Lower leg skin (tissue), 4 donors: ENCODE measurements at regions not wholly inside any gene's neighbourhood (a gene's known extent, or its start where the extent isn't known, plus 50 kb on each side); places are given as distances from the start of the nearest gene placed in this dataset.

ENCODE experiments used
- DNase-seq, 2 donors: peaks; one replicate each; pipeline ENCODE4 v3.0.0-alpha.2; 2019; ENCODE audit warnings: low spot score in 2 of 2
- H3K4me3 ChIP-seq: fragments of 200-600 bp; sonication (generic); 2 replicates; pipeline ENCODE4 v1.5.1; 2017; ENCODE audit warnings: mild to moderate bottlenecking, low read depth; ENCODE audit not compliant: poor library complexity, severe bottlenecking
- CTCF ChIP-seq, 3 donors: fragments of 450-650 bp; IDR thresholded peaks; one replicate each; pipeline ENCODE4 v1.5.1; 2016; ENCODE audit warnings: antibody characterized with exemption in 3 of 3, mild to moderate bottlenecking in 3 of 3, moderate library complexity in 2 of 3
- POLR2A ChIP-seq, 2 donors: fragments of 450-650 bp; IDR thresholded peaks; one replicate each; pipeline ENCODE4 v1.6.1; 2016 to 2017; ENCODE audit warnings: antibody characterized with exemption in 2 of 2, mild to moderate bottlenecking in 1 of 2, moderate library complexity in 1 of 2
- WGBS, 2 donors: methylation state at CpG; one replicate each; pipeline ENCODE4 v1.1.5; 2018; 5-methylcytosine and 5-hydroxymethylcytosine counted together
- intact Hi-C: fragments of 100-400 bp; cut with DNase I; formaldehyde crosslinking; loops from one replicate; pipeline ENCODE4 v1.15.0; 2023; ENCODE audit warnings: low total_unique reads

- no peak overlapping the region for H3K4me3 ChIP-seq
- DNase-seq: peak in 1 of 2 donors; percentile 59
- WGBS, 2 donors: 61 to 69% methylated on average over 5 of the region's 5 CpGs
- TF ChIP-seq CTCF (IDR thresholded peaks at IDR 0.05) (no peak), POLR2A (IDR thresholded peaks at IDR 0.05) (no peak)
- intact Hi-C loops: no loop called here
Measured at GRCh38 chr1:29653034-29653810, 416.9 kb downstream of the PTPRU start.

GRCh38 chr1:29651684-29652665 lies 415.7 kb downstream of the PTPRU start:
- no peak overlapping the region for H3K4me3 ChIP-seq
- DNase-seq: peak in 1 of 2 donors; percentile 52
- WGBS, 2 donors: 63 to 66% methylated on average over 17 of the region's 17 CpGs
- no peak for TF ChIP-seq POLR2A (IDR thresholded peaks at IDR 0.05)
- no peak for TF ChIP-seq CTCF (IDR thresholded peaks at IDR 0.05)
- intact Hi-C loops: no loop called here

GRCh38 chr1:29651246-29651645 lies 414.9 kb downstream of the PTPRU start:
- H3K4me3 ChIP-seq: no peak overlapping the region
- DNase-seq: no peak
- TF ChIP-seq CTCF (IDR thresholded peaks at IDR 0.05) (no peak), POLR2A (IDR thresholded peaks at IDR 0.05) (no peak)
- intact Hi-C loops: no loop called here

GRCh38 chr1:29650476-29650875 lies 414.2 kb downstream of the PTPRU start:
- H3K4me3 ChIP-seq: no peak overlapping the region
- DNase-seq: peak in 1 of 2 donors; percentile 75
- TF ChIP-seq CTCF (IDR thresholded peaks at IDR 0.05) (no peak), POLR2A (IDR thresholded peaks at IDR 0.05) (no peak)
- 83 to 91% methylated on average over 3 of the region's 3 CpGs for WGBS, 2 donors
- intact Hi-C loops: no loop called here

- WGBS, 2 donors: 69 to 81% methylated on average over 8 of the region's 8 CpGs
- DNase-seq: no peak
- TF ChIP-seq CTCF (IDR thresholded peaks at IDR 0.05): no peak
- no peak for TF ChIP-seq POLR2A (IDR thresholded peaks at IDR 0.05)
- intact Hi-C loops: no loop called here
- H3K4me3 ChIP-seq: no peak overlapping the region
Measured at GRCh38 chr1:29650041-29650400, 413.7 kb downstream of the PTPRU start.
